ENCODE measurements at regions not wholly inside any gene's neighbourhood (a gene's known extent, or its start where the extent isn't known, plus 50 kb on each side); places are given as distances from the start of the nearest gene placed in this dataset.
"Not testable (repeated sequence)": the region's sequence is repeated elsewhere in the genome, so short reads cannot be mapped to it uniquely, and the experiment has no call there.

DNA sequence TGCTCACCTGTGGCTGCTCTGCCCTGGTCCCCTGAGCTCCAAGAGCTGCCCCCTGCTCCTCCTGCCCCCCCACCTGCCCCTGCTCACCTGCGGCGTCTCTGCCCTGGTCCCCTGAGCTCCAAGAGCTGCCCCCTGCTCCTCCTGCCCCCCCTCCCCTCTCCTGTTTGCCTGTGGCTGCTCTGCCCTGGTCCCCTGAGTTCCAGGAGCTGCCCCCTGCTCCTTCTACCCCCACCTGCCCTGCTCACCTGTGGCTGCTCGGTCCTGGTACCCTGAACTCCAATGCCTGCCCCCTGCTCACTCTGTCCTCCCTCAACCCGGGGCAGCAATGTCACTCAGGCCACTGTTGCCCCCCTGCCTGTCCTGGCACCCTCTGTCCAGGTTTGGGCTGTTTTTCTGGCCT, 101.7 kb downstream of the TMEM121 start:
- not testable (repeated sequence) for TF ChIP-seq EZH2 (IDR thresholded peaks at IDR 0.05; ENCODE audit: borderline replicate concordance, insufficient read depth, low read depth, low read length, poor library complexity, severe bottlenecking)
- TF ChIP-seq, protein P1, sequence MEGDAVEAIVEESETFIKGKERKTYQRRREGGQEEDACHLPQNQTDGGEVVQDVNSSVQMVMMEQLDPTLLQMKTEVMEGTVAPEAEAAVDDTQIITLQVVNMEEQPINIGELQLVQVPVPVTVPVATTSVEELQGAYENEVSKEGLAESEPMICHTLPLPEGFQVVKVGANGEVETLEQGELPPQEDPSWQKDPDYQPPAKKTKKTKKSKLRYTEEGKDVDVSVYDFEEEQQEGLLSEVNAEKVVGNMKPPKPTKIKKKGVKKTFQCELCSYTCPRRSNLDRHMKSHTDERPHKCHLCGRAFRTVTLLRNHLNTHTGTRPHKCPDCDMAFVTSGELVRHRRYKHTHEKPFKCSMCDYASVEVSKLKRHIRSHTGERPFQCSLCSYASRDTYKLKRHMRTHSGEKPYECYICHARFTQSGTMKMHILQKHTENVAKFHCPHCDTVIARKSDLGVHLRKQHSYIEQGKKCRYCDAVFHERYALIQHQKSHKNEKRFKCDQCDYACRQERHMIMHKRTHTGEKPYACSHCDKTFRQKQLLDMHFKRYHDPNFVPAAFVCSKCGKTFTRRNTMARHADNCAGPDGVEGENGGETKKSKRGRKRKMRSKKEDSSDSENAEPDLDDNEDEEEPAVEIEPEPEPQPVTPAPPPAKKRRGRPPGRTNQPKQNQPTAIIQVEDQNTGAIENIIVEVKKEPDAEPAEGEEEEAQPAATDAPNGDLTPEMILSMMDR (IDR thresholded peaks at IDR 0.05) = not testable (repeated sequence)
